H1 (cell line): ENCODE measurements at regions not wholly inside any gene's neighbourhood (a gene's known extent, or its start where the extent isn't known, plus 50 kb on each side); places are given as distances from the start of the nearest gene placed in this dataset.

Experiments
- CTCF ChIA-PET: fragments of 300-600 bp; sonication (Branson Sonifier 250); formaldehyde crosslinking; loops from one replicate; lab custom pipeline; 2021; ENCODE audit not compliant: partially characterized antibody; lab: Charles Lee
- POLR2A ChIA-PET: fragments of 300-600 bp; sonication (Branson Sonifier 250); formaldehyde crosslinking; loops from one replicate; lab custom pipeline; 2021; ENCODE audit warnings: inconsistent platforms; ENCODE audit not compliant: partially characterized antibody; lab: Charles Lee
- DNase-seq, 2 experiments: peaks; one replicate each; pipeline versions ENCODE4 v3.0.0 to v3.0.0-alpha.2; 2010 to 2022; ENCODE audit warnings: low spot score in 2 of 2, low read depth in 1 of 2, mixed read lengths in 1 of 2
- FAIRE-seq: peaks from 2 replicates; lab custom pipeline; 2011; peaks lifted over from hg19 to GRCh38; lab: Jason Lieb, UNC
- H2AFZ ChIP-seq: 2 replicates; pipeline ENCODE4 v1.8.1; 2012; ENCODE audit warnings: low read length, inconsistent platforms
- H2AK5ac ChIP-seq: 2 replicates; pipeline ENCODE4 v1.6.1; 2013; ENCODE audit warnings: low read depth, low read length
- H2BK120ac ChIP-seq: replicated peaks from 2 replicates; pipeline ENCODE3; 2013; ENCODE audit warnings: low read depth, low read length, inconsistent platforms
- H2BK12ac ChIP-seq: 2 replicates; pipeline ENCODE4 v1.6.1; 2013; ENCODE audit warnings: low read depth, low read length
- H2BK15ac ChIP-seq: 2 replicates; pipeline ENCODE4 v1.6.1; 2013; ENCODE audit warnings: low read length
- H2BK20ac ChIP-seq: 2 replicates; pipeline ENCODE4 v1.6.1; 2013; ENCODE audit warnings: low read length
- H2BK5ac ChIP-seq: 2 replicates; pipeline ENCODE4 v1.6.1; 2013; ENCODE audit warnings: low read depth, low read length
- H3K14ac ChIP-seq: 2 replicates; pipeline ENCODE4 v1.6.1; 2013; ENCODE audit warnings: inconsistent platforms; ENCODE audit not compliant: insufficient read length
- H3K18ac ChIP-seq: 2 replicates; pipeline ENCODE4 v1.6.1; 2013; ENCODE audit warnings: low read length; ENCODE audit errors: extremely low read depth
- H3K23ac ChIP-seq: 2 replicates; pipeline ENCODE4 v1.6.1; 2013; ENCODE audit warnings: inconsistent platforms; ENCODE audit not compliant: insufficient read length
- H3K23me2 ChIP-seq: 2 replicates; pipeline ENCODE4 v1.6.1; 2013; ENCODE audit warnings: low read depth, low read length
- H3K27ac ChIP-seq: 2 replicates; pipeline ENCODE4 v1.6.1; 2011; ENCODE audit warnings: low read depth, low read length, inconsistent platforms
- H3K27me3 ChIP-seq, 4 experiments: replicated peaks in 1 of 4; 1 replicate in 1 of 4; 2 replicates in 3 of 4; pipeline versions ENCODE4 v1.6.1 to v1.8.1; 2011 to 2013; ENCODE audit warnings: low read length in 3 of 4, mild to moderate bottlenecking in 3 of 4, inconsistent platforms in 2 of 4, mixed read lengths in 2 of 4, moderate library complexity in 1 of 4; ENCODE audit not compliant: control insufficient read depth in 3 of 4, insufficient read depth in 3 of 4; ENCODE audit errors: extremely low read depth in 1 of 4
- H3K36me3 ChIP-seq, 4 experiments: 2 replicates each; pipeline versions ENCODE4 v1.6.1 to v1.8.1; 2011 to 2013; ENCODE audit warnings: mild to moderate bottlenecking in 4 of 4, low read length in 3 of 4, moderate library complexity in 2 of 4, control low read depth in 1 of 4, inconsistent platforms in 1 of 4; ENCODE audit not compliant: insufficient read depth in 4 of 4, control insufficient read depth in 2 of 4
- H3K4ac ChIP-seq: replicated peaks from 2 replicates; pipeline ENCODE3; 2013; ENCODE audit warnings: low read length, low read depth, mixed read lengths, inconsistent platforms; ENCODE audit not compliant: insufficient read length
- H3K4me1 ChIP-seq, 4 experiments: replicated peaks in 1 of 4; 1 replicate in 1 of 4; 2 replicates in 3 of 4; pipeline versions ENCODE4 v1.6.1 to v1.8.1; 2011 to 2013; ENCODE audit warnings: low read length in 3 of 4, inconsistent platforms in 2 of 4, mixed read lengths in 1 of 4; ENCODE audit not compliant: insufficient read depth in 4 of 4, control insufficient read depth in 3 of 4
- H3K4me2 ChIP-seq, 2 experiments: 2 replicates each; pipeline versions ENCODE4 v1.6.1 to v1.8.1; 2011 to 2013; ENCODE audit warnings: low read depth in 2 of 2, low read length in 2 of 2, control low read depth in 1 of 2, inconsistent platforms in 1 of 2, mild to moderate bottlenecking in 1 of 2; ENCODE audit not compliant: insufficient read depth in 1 of 2
- H3K4me3 ChIP-seq, 4 experiments: fragments of 200-600, 300-600 bp in 1 of 4; sonication (generic), shearing (Covaris generic), sonication (Bioruptor Twin) in 1 of 4; 2 replicates each; pipeline versions ENCODE4 v1.5.1 to v1.8.1; 2011 to 2016; ENCODE audit warnings: low read length in 4 of 4, low read depth in 3 of 4, control low read depth in 2 of 4, inconsistent platforms in 2 of 4, mild to moderate bottlenecking in 2 of 4, mixed read lengths in 1 of 4, moderate library complexity in 1 of 4; ENCODE audit not compliant: insufficient read depth in 2 of 4; ENCODE audit errors: extremely low read depth in 1 of 4
- H3K56ac ChIP-seq: replicated peaks from 2 replicates; pipeline ENCODE3; 2013; ENCODE audit warnings: low read depth, mild to moderate bottlenecking, mixed read lengths, low read length, inconsistent platforms; ENCODE audit not compliant: insufficient read length
- H3K79me1 ChIP-seq: 2 replicates; pipeline ENCODE4 v1.6.1; 2013; ENCODE audit warnings: low read depth, low read length, control low read depth
- H3K79me2 ChIP-seq, 2 experiments: 2 replicates each; pipeline versions ENCODE4 v1.6.1 to v1.8.1; 2012 to 2013; ENCODE audit warnings: low read length in 2 of 2, mild to moderate bottlenecking in 2 of 2, inconsistent platforms in 1 of 2; ENCODE audit not compliant: insufficient read depth in 2 of 2, control insufficient read depth in 1 of 2
- H3K9ac ChIP-seq, 4 experiments: replicated peaks in 1 of 4; 1 replicate in 1 of 4; 2 replicates in 3 of 4; pipeline versions ENCODE4 v1.6.1 to v1.8.1; 2011 to 2013; ENCODE audit warnings: low read depth in 3 of 4, low read length in 3 of 4, control low read depth in 2 of 4, mild to moderate bottlenecking in 2 of 4, moderate library complexity in 2 of 4, inconsistent platforms in 1 of 4; ENCODE audit errors: extremely low read depth in 1 of 4
- H3K9me3 ChIP-seq, 2 experiments: 2 replicates each; pipeline versions ENCODE4 v1.6.1 to v1.8.1; 2012 to 2013; ENCODE audit warnings: mild to moderate bottlenecking in 2 of 2, moderate library complexity in 2 of 2, control low read depth in 1 of 2, inconsistent platforms in 1 of 2, low read depth in 1 of 2, low read length in 1 of 2, mixed read lengths in 1 of 2; ENCODE audit not compliant: insufficient read depth in 2 of 2
- H4K20me1 ChIP-seq, 2 experiments: replicated peaks in 1 of 2; 2 replicates each; pipeline versions ENCODE3 to v1.8.1; 2011 to 2013; ENCODE audit warnings: inconsistent platforms in 2 of 2, low read length in 2 of 2, mild to moderate bottlenecking in 1 of 2; ENCODE audit not compliant: insufficient read depth in 2 of 2, control insufficient read depth in 1 of 2
- H4K5ac ChIP-seq: 2 replicates; pipeline ENCODE4 v1.6.1; 2013; ENCODE audit warnings: low read length, low read depth, mixed read lengths, inconsistent platforms; ENCODE audit not compliant: insufficient read length
- H4K8ac ChIP-seq: 2 replicates; pipeline ENCODE4 v1.8.0; 2013; ENCODE audit warnings: mild to moderate bottlenecking, moderate library complexity, low read length, inconsistent platforms; ENCODE audit not compliant: insufficient read depth; ENCODE audit errors: extremely low read depth
- H4K91ac ChIP-seq: replicated peaks from 2 replicates; pipeline ENCODE3; 2013; ENCODE audit warnings: low read length, mixed read lengths, inconsistent platforms; ENCODE audit not compliant: insufficient read length
- BRCA1 ChIP-seq: IDR thresholded peaks from 2 replicates; pipeline ENCODE4 v1.6.1; 2012; ENCODE audit warnings: low read depth, low read length, improper control_type of control experiment
- CBX8 ChIP-seq: fragments of 300-800, 300-1000 bp; sonication (generic); IDR thresholded peaks from 2 replicates; pipeline ENCODE4 v1.7.1; 2016; ENCODE audit warnings: low read depth, low read length, borderline replicate concordance
- EGR1 ChIP-seq: IDR thresholded peaks from 2 replicates; pipeline ENCODE4 v1.6.1; 2011; ENCODE audit warnings: low read depth, low read length, borderline replicate concordance
- FOSL1 ChIP-seq: IDR thresholded peaks from 2 replicates; pipeline ENCODE4 v1.6.1; 2011; ENCODE audit warnings: mild to moderate bottlenecking, low read depth, low read length, moderate library complexity; ENCODE audit not compliant: insufficient read depth
- KDM1A ChIP-seq: fragments of 200-600, 300-600 bp; sonication (generic); IDR thresholded peaks from 2 replicates; pipeline ENCODE4 v1.7.1; 2016; ENCODE audit warnings: mild to moderate bottlenecking, low read length, borderline replicate concordance
- KDM4A ChIP-seq: IDR thresholded peaks from one replicate; pipeline ENCODE4 v1.7.1; 2012; ENCODE audit warnings: low read depth, mild to moderate bottlenecking, moderate library complexity, low read length, inconsistent platforms; ENCODE audit not compliant: severe bottlenecking
- PHF8 ChIP-seq: fragments of 200-600 bp; sonication (generic); conservative IDR thresholded peaks from 2 replicates; pipeline ENCODE4 v1.7.1; 2012; ENCODE audit warnings: low read depth, mild to moderate bottlenecking, inconsistent platforms, low read length, moderate library complexity
- POLR2AphosphoS5 ChIP-seq: IDR thresholded peaks from 2 replicates; pipeline ENCODE4 v1.6.1; 2011; ENCODE audit warnings: low read depth, low read length
- RAD21 ChIP-seq, 2 experiments: IDR thresholded peaks in 1 of 2; conservative IDR thresholded peaks in 1 of 2; 2 replicates each; pipeline ENCODE4 v1.6.1; 2011; ENCODE audit warnings: low read depth in 2 of 2, low read length in 2 of 2, improper control_type of control experiment in 1 of 2, inconsistent platforms in 1 of 2, mild to moderate bottlenecking in 1 of 2, moderate library complexity in 1 of 2
- SIN3A ChIP-seq, 2 experiments: IDR thresholded peaks in 1 of 2; conservative IDR thresholded peaks in 1 of 2; 2 replicates each; pipeline ENCODE4 v1.6.1; 2011 to 2012; ENCODE audit warnings: low read length in 2 of 2, improper control_type of control experiment in 1 of 2, low read depth in 1 of 2, mild to moderate bottlenecking in 1 of 2
- SIRT6 ChIP-seq: IDR thresholded peaks from one replicate; pipeline ENCODE4 v1.7.1; 2012; ENCODE audit warnings: low read length, inconsistent platforms
- SP2 ChIP-seq: IDR thresholded peaks from 2 replicates; pipeline ENCODE4 v1.6.1; 2012; ENCODE audit warnings: mild to moderate bottlenecking, low read length, inconsistent platforms
- SP4 ChIP-seq: IDR thresholded peaks from 2 replicates; pipeline ENCODE4 v1.6.1; 2012; ENCODE audit warnings: low read length, inconsistent platforms
- YY1 ChIP-seq: IDR thresholded peaks from 2 replicates; pipeline ENCODE4 v1.6.1; 2011; ENCODE audit warnings: low read depth, mild to moderate bottlenecking, low read length

DNA sequence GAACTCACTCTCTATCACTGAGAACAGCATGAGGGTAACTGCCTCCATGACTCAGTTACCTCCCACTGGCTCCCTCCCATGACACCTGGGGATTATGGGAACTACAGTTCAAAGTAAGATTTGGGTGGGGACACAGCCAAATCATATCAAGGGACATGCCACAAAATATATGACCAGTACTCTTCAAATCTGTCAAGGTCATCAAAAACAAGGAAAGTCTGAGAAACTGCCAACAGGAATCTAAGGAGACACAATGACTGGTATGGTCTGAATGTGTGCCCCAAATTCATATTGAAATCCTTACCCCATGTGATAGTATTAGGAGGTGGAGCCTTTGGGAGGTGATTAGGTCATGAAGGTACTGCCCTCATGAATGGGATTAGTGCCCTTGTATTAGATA, 258.8 kb downstream of the TPBG start:
- Histone ChIP-seq H4K91ac (no peak overlapping the region), H4K20me1 (no peaks in the 10 kb centered on the region), H2BK120ac (no peak overlapping the region), H2BK5ac (no peak overlapping the region), H3K4ac (no peak overlapping the region), H3K9ac (no peak overlapping the region), H3K18ac (no peak overlapping the region), H3K36me3 (no peaks in the 10 kb centered on the region), H3K27me3 (no peaks in the 10 kb centered on the region), H3K27ac (no peak overlapping the region), H3K4me2 (no peak overlapping the region), H3K4me3 (no peak overlapping the region), H3K23ac (no peak overlapping the region), H3K4me1 (no peaks in the 10 kb centered on the region), H2AFZ (no peak overlapping the region), H3K23me2 (no peaks in the 10 kb centered on the region), H3K79me1 (no peaks in the 10 kb centered on the region), H3K9me3 (no peaks in the 10 kb centered on the region), H3K79me2 (no peaks in the 10 kb centered on the region), H4K8ac (no peak overlapping the region), H2BK15ac (no peak overlapping the region), H2BK12ac (no peak overlapping the region), H3K56ac (no peak overlapping the region), H2AK5ac (no peak overlapping the region), H2BK20ac (no peak overlapping the region), H4K5ac (no peak overlapping the region), H3K14ac (no peak overlapping the region)
- POLR2A ChIA-PET, result no interaction called here
- DNase-seq, result no peak
- CTCF ChIA-PET, result no interaction called here
- FAIRE-seq, result no peak
- no peak for TF ChIP-seq RAD21 (IDR thresholded peaks at IDR 0.05 in 1 of 2, conservative IDR thresholded peaks at IDR 0.05 in 1 of 2; ENCODE audit: low read depth in 2 of 2, low read length in 2 of 2)
- no peak for TF ChIP-seq SIN3A (conservative IDR thresholded peaks at IDR 0.05 in 1 of 2, IDR thresholded peaks at IDR 0.05 in 1 of 2; ENCODE audit: low read depth in 1 of 2, low read length in 2 of 2)
- no peak for TF ChIP-seq CBX8
- no peak for TF ChIP-seq SP4
- no peak for TF ChIP-seq EGR1
- TF ChIP-seq FOSL1, result no peak
- no peak for TF ChIP-seq KDM4A
- TF ChIP-seq BRCA1, result no peak
- TF ChIP-seq KDM1A, result no peak
- TF ChIP-seq PHF8, result no peak
- TF ChIP-seq SIRT6, result no peak
- TF ChIP-seq YY1, result no peak
- TF ChIP-seq POLR2AphosphoS5, result no peak
- no peak for TF ChIP-seq SP2
